ENCODE measurements at regions not wholly inside any gene's neighbourhood (a gene's known extent, or its start where the extent isn't known, plus 50 kb on each side); places are given as distances from the start of the nearest gene placed in this dataset.

DNA sequence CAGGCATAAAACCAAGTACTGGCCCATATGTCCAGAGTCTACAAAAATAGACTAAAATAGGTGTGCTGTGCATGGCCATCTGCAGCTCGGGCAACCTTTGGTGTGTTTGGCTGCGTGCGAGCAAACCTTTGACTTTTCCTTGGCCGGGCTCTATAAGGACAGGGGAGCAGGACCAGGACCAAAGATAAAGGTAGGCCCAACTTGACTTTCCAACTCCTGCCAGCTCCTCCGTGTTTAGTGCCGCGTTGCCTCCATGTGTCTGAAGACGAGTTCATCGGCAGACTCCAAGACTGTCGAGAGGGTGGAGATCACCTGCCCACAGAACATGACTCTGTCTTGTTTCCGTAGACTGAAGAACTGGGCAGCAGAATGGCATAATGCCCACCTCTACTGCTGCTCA is 375.5 kb downstream of the IRS2 start:
- TF ChIP-seq, protein P1, sequence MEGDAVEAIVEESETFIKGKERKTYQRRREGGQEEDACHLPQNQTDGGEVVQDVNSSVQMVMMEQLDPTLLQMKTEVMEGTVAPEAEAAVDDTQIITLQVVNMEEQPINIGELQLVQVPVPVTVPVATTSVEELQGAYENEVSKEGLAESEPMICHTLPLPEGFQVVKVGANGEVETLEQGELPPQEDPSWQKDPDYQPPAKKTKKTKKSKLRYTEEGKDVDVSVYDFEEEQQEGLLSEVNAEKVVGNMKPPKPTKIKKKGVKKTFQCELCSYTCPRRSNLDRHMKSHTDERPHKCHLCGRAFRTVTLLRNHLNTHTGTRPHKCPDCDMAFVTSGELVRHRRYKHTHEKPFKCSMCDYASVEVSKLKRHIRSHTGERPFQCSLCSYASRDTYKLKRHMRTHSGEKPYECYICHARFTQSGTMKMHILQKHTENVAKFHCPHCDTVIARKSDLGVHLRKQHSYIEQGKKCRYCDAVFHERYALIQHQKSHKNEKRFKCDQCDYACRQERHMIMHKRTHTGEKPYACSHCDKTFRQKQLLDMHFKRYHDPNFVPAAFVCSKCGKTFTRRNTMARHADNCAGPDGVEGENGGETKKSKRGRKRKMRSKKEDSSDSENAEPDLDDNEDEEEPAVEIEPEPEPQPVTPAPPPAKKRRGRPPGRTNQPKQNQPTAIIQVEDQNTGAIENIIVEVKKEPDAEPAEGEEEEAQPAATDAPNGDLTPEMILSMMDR (IDR thresholded peaks at IDR 0.05) = no peak
- TF ChIP-seq POLR2A (IDR thresholded peaks at IDR 0.05) = no peak

Data from vagina (tissue), 2 donors.